ENCODE measurements at regions not wholly inside any gene's neighbourhood (a gene's known extent, or its start where the extent isn't known, plus 50 kb on each side); places are given as distances from the start of the nearest gene placed in this dataset.

- no peak overlapping the region for H3K4me3 ChIP-seq (replicated peaks; ENCODE audit: low read depth, low read length)
- no peak for DNase-seq (ENCODE audit: extremely low read depth, low read depth)
- TF ChIP-seq CTCF (IDR thresholded peaks at IDR 0.05; ENCODE audit: low read depth, low read length, missing control alignments) = no peak
Measured at GRCh38 chr15:53884441-53884840, 93.8 kb upstream of the UNC13C start.

- no peak overlapping the region for H3K4me3 ChIP-seq (replicated peaks; ENCODE audit: low read depth, low read length)
- no peak for DNase-seq (ENCODE audit: extremely low read depth, low read depth)
- no peak for TF ChIP-seq CTCF (IDR thresholded peaks at IDR 0.05; ENCODE audit: low read depth, low read length, missing control alignments)
Measured at GRCh38 chr15:53882311-53882710, 95.9 kb upstream of the UNC13C start.

GRCh38 chr15:53880357-53880756 lies 97.9 kb upstream of the UNC13C start:
- no peak for DNase-seq (ENCODE audit: extremely low read depth, low read depth)
- no peak for TF ChIP-seq CTCF (IDR thresholded peaks at IDR 0.05; ENCODE audit: low read depth, low read length, missing control alignments)
- no peak overlapping the region for H3K4me3 ChIP-seq (replicated peaks; ENCODE audit: low read depth, low read length)

GRCh38 chr15:53875711-53876110 lies 102.5 kb upstream of the UNC13C start:
- DNase-seq (ENCODE audit: extremely low read depth, low read depth) = no peak
- TF ChIP-seq CTCF (IDR thresholded peaks at IDR 0.05; ENCODE audit: low read depth, low read length, missing control alignments) = no peak
- no peak overlapping the region for H3K4me3 ChIP-seq (replicated peaks; ENCODE audit: low read depth, low read length)

- DNase-seq (ENCODE audit: extremely low read depth, low read depth) = no peak
- no peak overlapping the region for H3K4me3 ChIP-seq (replicated peaks; ENCODE audit: low read depth, low read length)
- TF ChIP-seq CTCF (IDR thresholded peaks at IDR 0.05; ENCODE audit: low read depth, low read length, missing control alignments) = no peak
Measured at GRCh38 chr15:53875139-53875538, 103.1 kb upstream of the UNC13C start.

GRCh38 chr15:53872410-53872809 lies 105.8 kb upstream of the UNC13C start:
- H3K4me3 ChIP-seq (replicated peaks; ENCODE audit: low read depth, low read length) = no peak overlapping the region
- DNase-seq (ENCODE audit: extremely low read depth, low read depth) = no peak
- no peak for TF ChIP-seq CTCF (IDR thresholded peaks at IDR 0.05; ENCODE audit: low read depth, low read length, missing control alignments)

- no peak for DNase-seq (ENCODE audit: extremely low read depth, low read depth)
- no peak overlapping the region for H3K4me3 ChIP-seq (replicated peaks; ENCODE audit: low read depth, low read length)
- no peak for TF ChIP-seq CTCF (IDR thresholded peaks at IDR 0.05; ENCODE audit: low read depth, low read length, missing control alignments)
Measured at GRCh38 chr15:53869806-53870073, 108.5 kb upstream of the UNC13C start.

Measured in HFF-Myc (cell line).